Skeletal muscle satellite cell (primary cell): ENCODE measurements at regions not wholly inside any gene's neighbourhood (a gene's known extent, or its start where the extent isn't known, plus 50 kb on each side); places are given as distances from the start of the nearest gene placed in this dataset.

Source experiments
- H3K27me3 ChIP-seq: 2 replicates; pipeline ENCODE4 v1.7.0; 2013; ENCODE audit warnings: low read length; ENCODE audit not compliant: control insufficient read depth, insufficient read depth
- H3K36me3 ChIP-seq: 2 replicates; pipeline ENCODE4 v1.7.0; 2013; ENCODE audit warnings: mild to moderate bottlenecking, control low read depth, low read length; ENCODE audit not compliant: insufficient read depth
- H3K4me1 ChIP-seq: 2 replicates; pipeline ENCODE4 v1.7.0; 2013; ENCODE audit warnings: low read length; ENCODE audit not compliant: control insufficient read depth, insufficient read depth
- H3K4me2 ChIP-seq: 2 replicates; pipeline ENCODE4 v1.7.0; 2013; ENCODE audit warnings: mild to moderate bottlenecking, low read length
- H3K4me3 ChIP-seq: 2 replicates; pipeline ENCODE4 v1.7.0; 2013; ENCODE audit warnings: low read length
- H3K9ac ChIP-seq: 2 replicates; pipeline ENCODE4 v1.7.0; 2013; ENCODE audit warnings: mild to moderate bottlenecking, low read depth, low read length, moderate library complexity
- H3K9me3 ChIP-seq: replicated peaks from 2 replicates; pipeline ENCODE4 v1.7.0; 2013; ENCODE audit warnings: mild to moderate bottlenecking, control low read depth, low read length

DNA sequence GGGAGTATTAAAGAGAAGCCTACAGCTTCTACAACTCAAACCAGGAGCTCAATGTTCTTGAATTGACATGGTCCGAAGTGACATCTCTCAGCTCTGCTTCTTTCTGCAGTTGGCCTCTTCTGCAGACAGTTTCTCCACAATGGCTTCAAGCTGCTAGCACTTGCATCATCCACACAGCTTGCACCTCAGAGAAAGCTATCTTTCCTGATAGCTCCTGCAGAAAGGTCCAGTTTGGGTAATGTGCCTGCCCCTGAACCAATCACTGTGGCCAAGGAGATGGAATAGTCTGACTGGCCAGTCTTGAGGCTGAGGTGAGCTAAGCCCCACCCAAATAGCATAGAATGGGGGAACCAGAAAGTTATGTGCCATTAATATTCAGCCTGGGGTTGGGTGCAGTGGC, 95.8 kb upstream of the ABCA1 start:
- H3K27me3 ChIP-seq, result peaks cover 3% of the 10 kb centered on the region
- no peak overlapping the region for H3K4me2 ChIP-seq

DNA sequence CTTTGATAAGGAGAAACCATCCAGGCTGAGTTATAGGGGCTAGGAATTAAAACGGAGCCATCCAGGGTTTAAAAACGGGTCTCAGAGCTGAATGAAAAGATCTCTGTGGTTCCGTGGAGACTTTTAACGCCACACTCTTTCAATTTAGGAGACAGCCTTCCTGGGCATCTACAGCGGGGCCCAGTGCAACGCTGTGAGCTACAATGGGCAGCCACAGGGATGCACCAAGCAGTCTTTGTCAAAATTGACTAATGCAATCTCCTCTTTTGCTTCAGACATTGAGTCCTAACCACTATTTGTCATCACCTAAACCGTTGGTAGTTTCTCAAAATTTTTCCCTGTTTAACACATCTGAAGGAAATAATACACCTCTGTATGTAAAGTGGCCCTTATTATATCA, 96.6 kb upstream of the ABCA1 start:
- H3K4me2 ChIP-seq, result no peak overlapping the region
- no peak overlapping the region for H3K4me3 ChIP-seq
- no peak overlapping the region for H3K9ac ChIP-seq
- no peaks in the 10 kb centered on the region for H3K36me3 ChIP-seq
- H3K9me3 ChIP-seq, result no peaks in the 10 kb centered on the region
- no peaks in the 10 kb centered on the region for H3K4me1 ChIP-seq
- H3K27me3 ChIP-seq, result peaks cover 3% of the 10 kb centered on the region

More for the DNA sequence above, 95.8 kb upstream of the ABCA1 start:
- Histone ChIP-seq H3K9ac (no peak overlapping the region), H3K4me1 (no peaks in the 10 kb centered on the region), H3K36me3 (no peaks in the 10 kb centered on the region), H3K9me3 (no peaks in the 10 kb centered on the region), H3K4me3 (no peak overlapping the region)

DNA sequence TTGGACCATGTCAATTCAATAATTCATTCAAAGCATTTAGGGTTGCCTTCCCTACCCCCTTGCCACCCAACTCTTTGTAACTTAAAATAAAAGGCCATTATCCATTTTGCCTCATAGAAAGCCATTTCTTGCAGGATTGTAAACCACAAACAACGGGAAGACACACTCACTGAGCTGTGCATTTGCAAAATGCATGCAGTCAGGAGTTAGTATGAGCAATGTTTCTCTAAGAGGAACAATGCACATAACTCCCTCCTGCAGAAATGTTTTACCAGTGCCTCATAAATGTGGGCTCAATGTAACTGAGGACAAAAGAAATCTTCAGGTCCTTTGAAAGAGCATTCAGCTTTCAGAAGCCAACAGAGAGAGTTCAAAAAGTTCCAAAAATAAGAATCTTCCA, 98.5 kb upstream of the ABCA1 start:
- no peak overlapping the region for H3K4me3 ChIP-seq
- H3K36me3 ChIP-seq, result no peaks in the 10 kb centered on the region
- no peaks in the 10 kb centered on the region for H3K9me3 ChIP-seq
- peaks cover 3% of the 10 kb centered on the region for H3K27me3 ChIP-seq
- H3K4me2 ChIP-seq, result no peak overlapping the region
- H3K4me1 ChIP-seq, result no peaks in the 10 kb centered on the region
- H3K9ac ChIP-seq, result no peak overlapping the region

- Histone ChIP-seq H3K4me1 (no peaks in the 10 kb centered on the region), H3K27me3 (peaks cover 2% of the 10 kb centered on the region), H3K9me3 (no peaks in the 10 kb centered on the region), H3K4me3 (no peak overlapping the region), H3K4me2 (no peak overlapping the region), H3K9ac (no peak overlapping the region), H3K36me3 (no peaks in the 10 kb centered on the region)
Measured at GRCh38 chr9:105027084-105027483, 99.1 kb upstream of the ABCA1 start.

DNA sequence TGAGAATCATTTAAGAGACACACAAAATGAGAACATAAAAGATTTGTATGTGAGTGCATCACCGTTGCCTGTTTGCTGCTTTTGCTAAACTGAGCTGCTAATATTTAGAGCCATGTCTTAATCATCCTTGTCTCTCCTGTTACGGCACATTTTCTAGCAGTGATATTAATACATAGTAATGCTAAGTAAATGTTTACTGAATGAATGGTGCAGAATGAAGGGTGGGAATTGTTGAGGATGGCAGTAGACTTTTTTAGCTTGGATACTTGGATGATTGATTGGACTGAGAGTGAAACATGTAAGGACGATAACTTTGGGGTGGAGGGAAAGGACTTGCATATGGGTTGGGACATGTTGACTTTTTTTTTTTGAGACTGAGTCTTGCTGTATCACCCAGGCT, 102.3 kb upstream of the ABCA1 start:
- no peaks in the 10 kb centered on the region for H3K9me3 ChIP-seq
- no peak overlapping the region for H3K9ac ChIP-seq
- H3K4me3 ChIP-seq, result no peak overlapping the region
- H3K27me3 ChIP-seq, result no peaks in the 10 kb centered on the region
- H3K4me1 ChIP-seq, result no peaks in the 10 kb centered on the region
- H3K36me3 ChIP-seq, result no peaks in the 10 kb centered on the region
- no peak overlapping the region for H3K4me2 ChIP-seq

DNA sequence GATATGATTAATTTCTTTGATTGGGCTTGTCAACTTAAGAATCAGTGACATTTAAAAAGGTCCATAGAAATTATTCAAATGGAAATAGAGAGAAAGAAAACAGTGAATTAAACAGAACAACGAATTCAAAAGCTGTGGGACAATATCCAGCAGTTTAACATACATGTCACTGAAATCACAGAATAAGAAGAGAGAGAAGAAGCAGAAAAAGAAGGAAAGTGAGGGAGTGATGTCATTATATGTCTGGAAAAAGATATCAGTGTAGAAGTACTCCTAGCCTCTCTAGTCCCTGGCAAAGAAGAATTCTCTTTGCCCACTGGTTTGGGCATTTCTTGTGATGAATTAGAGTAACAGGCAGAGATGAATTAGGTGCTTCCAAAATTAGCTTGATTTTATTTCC, 109.2 kb upstream of the ABCA1 start:
- no peak overlapping the region for H3K4me2 ChIP-seq
- no peaks in the 10 kb centered on the region for H3K27me3 ChIP-seq
- no peaks in the 10 kb centered on the region for H3K9me3 ChIP-seq
- H3K4me3 ChIP-seq, result no peak overlapping the region
- H3K4me1 ChIP-seq, result peaks cover 5% of the 10 kb centered on the region
- H3K36me3 ChIP-seq, result no peaks in the 10 kb centered on the region
- H3K9ac ChIP-seq, result no peak overlapping the region

- no peak overlapping the region for H3K4me3 ChIP-seq
Measured at GRCh38 chr9:105038051-105038450, 110.1 kb upstream of the ABCA1 start.

GRCh38 chr9:105039175-105039799, 111.3 kb upstream of the ABCA1 start:
- H3K4me1 ChIP-seq, result peaks cover 5% of the 10 kb centered on the region
- H3K9ac ChIP-seq, result no peak overlapping the region
- H3K27me3 ChIP-seq, result no peaks in the 10 kb centered on the region
- no peaks in the 10 kb centered on the region for H3K9me3 ChIP-seq
- H3K36me3 ChIP-seq, result no peaks in the 10 kb centered on the region
- H3K4me3 ChIP-seq, result no peak overlapping the region
- no peak overlapping the region for H3K4me2 ChIP-seq

More at GRCh38 chr9:105038051-105038450, 110.1 kb upstream of the ABCA1 start:
- no peaks in the 10 kb centered on the region for H3K9me3 ChIP-seq
- H3K36me3 ChIP-seq, result no peaks in the 10 kb centered on the region
- no peak overlapping the region for H3K4me2 ChIP-seq
- H3K27me3 ChIP-seq, result no peaks in the 10 kb centered on the region
- H3K9ac ChIP-seq, result no peak overlapping the region
- H3K4me1 ChIP-seq, result peaks cover 5% of the 10 kb centered on the region

GRCh38 chr9:105043370-105043936, 115.5 kb upstream of the ABCA1 start:
- Histone ChIP-seq H3K9me3 (no peaks in the 10 kb centered on the region), H3K4me3 (no peak overlapping the region), H3K27me3 (no peaks in the 10 kb centered on the region), H3K9ac (no peak overlapping the region), H3K4me2 (no peak overlapping the region), H3K4me1 (peaks cover 3% of the 10 kb centered on the region), H3K36me3 (no peaks in the 10 kb centered on the region)

GRCh38 chr9:105044518-105044917, 116.6 kb upstream of the ABCA1 start:
- Histone ChIP-seq H3K4me1 (no peaks in the 10 kb centered on the region), H3K4me2 (no peak overlapping the region), H3K27me3 (no peaks in the 10 kb centered on the region), H3K9ac (no peak overlapping the region), H3K9me3 (no peaks in the 10 kb centered on the region), H3K4me3 (no peak overlapping the region), H3K36me3 (no peaks in the 10 kb centered on the region)

- Histone ChIP-seq H3K4me3 (no peak overlapping the region), H3K4me1 (no peaks in the 10 kb centered on the region), H3K4me2 (no peak overlapping the region), H3K27me3 (no peaks in the 10 kb centered on the region), H3K36me3 (no peaks in the 10 kb centered on the region), H3K9ac (no peak overlapping the region), H3K9me3 (no peaks in the 10 kb centered on the region)
Measured at GRCh38 chr9:105046907-105047741, 119.2 kb upstream of the ABCA1 start.

DNA sequence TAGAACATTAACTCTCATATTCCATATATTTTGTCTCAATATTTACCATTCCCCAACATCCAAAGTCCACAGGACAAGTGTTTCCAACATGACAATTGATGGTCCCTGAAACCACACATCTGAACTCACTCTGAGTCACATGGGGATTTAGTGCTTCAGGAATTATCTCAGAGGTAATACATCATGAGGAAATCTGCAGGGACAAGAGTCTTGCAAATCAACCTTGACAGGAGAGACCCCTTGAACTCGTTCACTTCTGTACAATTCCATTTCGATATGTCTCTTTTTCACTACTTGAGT, 119.7 kb upstream of the ABCA1 start:
- H3K9ac ChIP-seq, result no peak overlapping the region
- H3K4me3 ChIP-seq, result no peak overlapping the region
- H3K36me3 ChIP-seq, result no peaks in the 10 kb centered on the region
- no peaks in the 10 kb centered on the region for H3K27me3 ChIP-seq
- H3K4me1 ChIP-seq, result peaks cover 1% of the 10 kb centered on the region
- H3K4me2 ChIP-seq, result no peak overlapping the region
- H3K9me3 ChIP-seq, result no peaks in the 10 kb centered on the region
